ENCODE measurements at regions not wholly inside any gene's neighbourhood (a gene's known extent, or its start where the extent isn't known, plus 50 kb on each side); places are given as distances from the start of the nearest gene placed in this dataset.

GRCh38 chr18:61019338-61020301 is 313.6 kb upstream of the CDH20 start:
- no peak for TF ChIP-seq ZNF8 (CRISPR knock-in tag; IDR thresholded peaks at IDR 0.05)
- 0 out of 2 replicates have a peak, but pooled peaks have one; percentile 13 for TF ChIP-seq ISL1 (CRISPR knock-in tag; IDR thresholded peaks at IDR 0.05)
- no peak for ATAC-seq

DNA sequence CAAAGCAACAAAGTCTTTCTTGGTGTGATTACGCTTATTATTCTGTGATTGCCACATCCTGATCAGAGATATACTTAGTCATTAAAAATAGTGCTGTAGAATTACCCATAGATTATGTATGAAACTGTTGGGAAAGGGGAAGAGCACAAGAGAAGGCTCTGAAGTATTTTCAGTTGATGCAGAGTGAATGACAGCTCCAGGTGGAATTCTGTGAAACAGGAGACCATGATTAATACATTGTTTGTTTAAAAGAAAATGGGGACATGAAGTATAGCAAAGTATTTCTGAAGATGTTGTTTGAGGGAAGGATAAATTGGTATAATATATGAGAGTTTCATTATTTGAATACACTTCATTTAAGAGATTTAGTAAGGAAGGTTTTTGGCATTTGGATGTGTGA is 307.6 kb upstream of the CDH20 start:
- no peak for ATAC-seq
- no peak for TF ChIP-seq ESRRG (CRISPR knock-in tag; IDR thresholded peaks at IDR 0.05)
- TF ChIP-seq, protein P1, sequence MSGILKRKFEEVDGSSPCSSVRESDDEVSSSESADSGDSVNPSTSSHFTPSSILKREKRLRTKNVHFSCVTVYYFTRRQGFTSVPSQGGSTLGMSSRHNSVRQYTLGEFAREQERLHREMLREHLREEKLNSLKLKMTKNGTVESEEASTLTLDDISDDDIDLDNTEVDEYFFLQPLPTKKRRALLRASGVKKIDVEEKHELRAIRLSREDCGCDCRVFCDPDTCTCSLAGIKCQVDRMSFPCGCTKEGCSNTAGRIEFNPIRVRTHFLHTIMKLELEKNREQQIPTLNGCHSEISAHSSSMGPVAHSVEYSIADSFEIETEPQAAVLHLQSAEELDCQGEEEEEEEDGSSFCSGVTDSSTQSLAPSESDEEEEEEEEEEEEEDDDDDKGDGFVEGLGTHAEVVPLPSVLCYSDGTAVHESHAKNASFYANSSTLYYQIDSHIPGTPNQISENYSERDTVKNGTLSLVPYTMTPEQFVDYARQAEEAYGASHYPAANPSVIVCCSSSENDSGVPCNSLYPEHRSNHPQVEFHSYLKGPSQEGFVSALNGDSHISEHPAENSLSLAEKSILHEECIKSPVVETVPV (CRISPR knock-in tag; IDR thresholded peaks at IDR 0.05), result no peak
- TF ChIP-seq PPARA (CRISPR knock-in tag; IDR thresholded peaks at IDR 0.05; ENCODE audit: borderline replicate concordance), result no peak
- no peak for TF ChIP-seq SNAI2 (CRISPR knock-in tag; IDR thresholded peaks at IDR 0.05)
- no peak for TF ChIP-seq ISL1 (CRISPR knock-in tag; IDR thresholded peaks at IDR 0.05)
- TF ChIP-seq GLIS3 (CRISPR knock-in tag; IDR thresholded peaks at IDR 0.05), result no peak
- TF ChIP-seq ZNF8 (CRISPR knock-in tag; IDR thresholded peaks at IDR 0.05), result no peak
- no peak for TF ChIP-seq ZFP3 (CRISPR knock-in tag; IDR thresholded peaks at IDR 0.05)
- TF ChIP-seq ARNTL (CRISPR knock-in tag; IDR thresholded peaks at IDR 0.05; ENCODE audit: borderline replicate concordance, low read depth), result no peak
- TF ChIP-seq OSR1 (CRISPR knock-in tag; IDR thresholded peaks at IDR 0.05), result no peak
- TF ChIP-seq CSDC2 (CRISPR knock-in tag; IDR thresholded peaks at IDR 0.05), result no peak
- no peak for TF ChIP-seq POU6F1 (CRISPR knock-in tag; IDR thresholded peaks at IDR 0.05; ENCODE audit: borderline replicate concordance, low read depth)
- TF ChIP-seq ZNF70 (CRISPR knock-in tag; IDR thresholded peaks at IDR 0.05), result no peak
- TF ChIP-seq BACH2 (CRISPR knock-in tag; IDR thresholded peaks at IDR 0.05; ENCODE audit: borderline replicate concordance), result no peak
- no peak for TF ChIP-seq ZNF565 (CRISPR knock-in tag; conservative IDR thresholded peaks at IDR 0.05; ENCODE audit: low read depth)
- no peak for TF ChIP-seq CREB5 (CRISPR knock-in tag; IDR thresholded peaks at IDR 0.05; ENCODE audit: low read depth)
- TF ChIP-seq TOX (CRISPR knock-in tag; IDR thresholded peaks at IDR 0.05; ENCODE audit: borderline replicate concordance), result no peak
- no peak for TF ChIP-seq ZFP30 (CRISPR knock-in tag; IDR thresholded peaks at IDR 0.05)
- TF ChIP-seq TSHZ2 (CRISPR knock-in tag; IDR thresholded peaks at IDR 0.05), result no peak
- no peak for TF ChIP-seq TCF4 (CRISPR knock-in tag; IDR thresholded peaks at IDR 0.05; ENCODE audit: borderline replicate concordance)

DNA sequence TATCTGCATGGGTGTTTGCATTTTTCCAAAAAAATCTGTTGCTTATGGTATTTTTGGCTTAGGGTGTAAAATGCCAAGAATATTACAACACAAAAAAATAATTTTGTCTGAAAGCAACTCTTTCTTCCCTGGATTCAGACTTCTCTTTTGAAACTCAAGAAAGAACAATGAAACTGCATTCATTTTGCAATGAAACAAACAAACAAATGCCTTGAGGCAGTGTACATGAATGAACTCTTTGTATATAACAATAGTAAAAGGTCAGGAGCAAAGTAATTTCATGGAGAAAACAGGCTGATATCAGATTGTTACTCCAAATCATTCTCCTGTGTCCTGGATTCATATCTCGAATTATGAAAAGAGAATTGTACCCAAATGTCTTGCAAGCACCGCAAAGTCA is 301.6 kb upstream of the CDH20 start:
- no peak for TF ChIP-seq CSDC2 (CRISPR knock-in tag; IDR thresholded peaks at IDR 0.05)
- TF ChIP-seq ARNTL (CRISPR knock-in tag; IDR thresholded peaks at IDR 0.05; ENCODE audit: borderline replicate concordance, low read depth), result no peak
- no peak for TF ChIP-seq ZNF565 (CRISPR knock-in tag; conservative IDR thresholded peaks at IDR 0.05; ENCODE audit: low read depth)
- TF ChIP-seq ZNF8 (CRISPR knock-in tag; IDR thresholded peaks at IDR 0.05), result no peak
- no peak for TF ChIP-seq SNAI2 (CRISPR knock-in tag; IDR thresholded peaks at IDR 0.05)
- no peak for TF ChIP-seq OSR1 (CRISPR knock-in tag; IDR thresholded peaks at IDR 0.05)
- no peak for TF ChIP-seq TCF4 (CRISPR knock-in tag; IDR thresholded peaks at IDR 0.05; ENCODE audit: borderline replicate concordance)
- no peak for TF ChIP-seq ESRRG (CRISPR knock-in tag; IDR thresholded peaks at IDR 0.05)
- no peak for TF ChIP-seq TOX (CRISPR knock-in tag; IDR thresholded peaks at IDR 0.05; ENCODE audit: borderline replicate concordance)
- TF ChIP-seq POU6F1 (CRISPR knock-in tag; IDR thresholded peaks at IDR 0.05; ENCODE audit: borderline replicate concordance, low read depth), result no peak
- TF ChIP-seq TSHZ2 (CRISPR knock-in tag; IDR thresholded peaks at IDR 0.05), result no peak
- no peak for TF ChIP-seq CREB5 (CRISPR knock-in tag; IDR thresholded peaks at IDR 0.05; ENCODE audit: low read depth)
- TF ChIP-seq ZFP3 (CRISPR knock-in tag; IDR thresholded peaks at IDR 0.05), result no peak
- no peak for ATAC-seq

Measured in SK-N-SH treated with all-trans-retinoic acid at 6 μM for 48 hours (cell line).